ENCODE measurements at regions not wholly inside any gene's neighbourhood (a gene's known extent, or its start where the extent isn't known, plus 50 kb on each side); places are given as distances from the start of the nearest gene placed in this dataset.

DNA sequence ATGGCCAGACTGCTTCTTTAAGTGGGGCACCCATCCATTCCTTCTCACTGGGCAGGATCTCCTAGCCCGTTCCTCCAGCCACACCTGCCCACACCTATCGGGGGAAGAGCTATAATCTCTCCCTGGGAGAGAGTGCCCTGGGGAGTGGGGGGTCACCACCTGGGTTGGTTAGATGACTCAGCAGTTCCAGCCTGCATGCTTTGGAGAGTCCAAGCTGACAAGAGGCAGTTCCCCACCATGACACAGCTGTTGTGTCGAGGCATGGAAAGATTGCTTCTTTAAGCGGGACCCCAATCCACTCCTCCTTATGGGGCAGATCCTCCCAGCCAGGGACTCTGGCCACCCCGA, 52.6 kb upstream of the PPFIA2 start:
- TF ChIP-seq, protein P1, sequence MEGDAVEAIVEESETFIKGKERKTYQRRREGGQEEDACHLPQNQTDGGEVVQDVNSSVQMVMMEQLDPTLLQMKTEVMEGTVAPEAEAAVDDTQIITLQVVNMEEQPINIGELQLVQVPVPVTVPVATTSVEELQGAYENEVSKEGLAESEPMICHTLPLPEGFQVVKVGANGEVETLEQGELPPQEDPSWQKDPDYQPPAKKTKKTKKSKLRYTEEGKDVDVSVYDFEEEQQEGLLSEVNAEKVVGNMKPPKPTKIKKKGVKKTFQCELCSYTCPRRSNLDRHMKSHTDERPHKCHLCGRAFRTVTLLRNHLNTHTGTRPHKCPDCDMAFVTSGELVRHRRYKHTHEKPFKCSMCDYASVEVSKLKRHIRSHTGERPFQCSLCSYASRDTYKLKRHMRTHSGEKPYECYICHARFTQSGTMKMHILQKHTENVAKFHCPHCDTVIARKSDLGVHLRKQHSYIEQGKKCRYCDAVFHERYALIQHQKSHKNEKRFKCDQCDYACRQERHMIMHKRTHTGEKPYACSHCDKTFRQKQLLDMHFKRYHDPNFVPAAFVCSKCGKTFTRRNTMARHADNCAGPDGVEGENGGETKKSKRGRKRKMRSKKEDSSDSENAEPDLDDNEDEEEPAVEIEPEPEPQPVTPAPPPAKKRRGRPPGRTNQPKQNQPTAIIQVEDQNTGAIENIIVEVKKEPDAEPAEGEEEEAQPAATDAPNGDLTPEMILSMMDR (IDR thresholded peaks at IDR 0.05) = no peak
- TF ChIP-seq TCF7L2 (IDR thresholded peaks at IDR 0.05; ENCODE audit: low read depth, low read length) = no peak
- TF ChIP-seq POLR2AphosphoS5 (IDR thresholded peaks at IDR 0.05; ENCODE audit: low read depth, low read length) = no peak
